WTC11 (cell line): ENCODE measurements at regions not wholly inside any gene's neighbourhood (a gene's known extent, or its start where the extent isn't known, plus 50 kb on each side); places are given as distances from the start of the nearest gene placed in this dataset.

Source experiments
- CREM ChIP-seq: sonication (generic); formaldehyde crosslinking; IDR thresholded peaks from 2 replicates; pipeline ENCODE4 v1.8.1; 2022; ENCODE audit warnings: mild to moderate bottlenecking, missing genetic modification reagents, moderate library complexity
- CTCF ChIP-seq: fragments of 200-600 bp; IDR thresholded peaks from 2 replicates; pipeline ENCODE4 v1.8.0; 2022; ENCODE audit warnings: antibody characterized with exemption
- JUN ChIP-seq: sonication (generic); formaldehyde crosslinking; IDR thresholded peaks from 2 replicates; pipeline ENCODE4 v1.8.0; 2023; ENCODE audit warnings: mild to moderate bottlenecking, missing genetic modification reagents
- ZNF281 ChIP-seq: sonication (generic); formaldehyde crosslinking; IDR thresholded peaks from 2 replicates; pipeline ENCODE4 v1.8.0; 2023; ENCODE audit warnings: mild to moderate bottlenecking, missing genetic modification reagents
- ZNF416 ChIP-seq: fragments of 250-450 bp; sonication (Bioruptor Pico); IDR thresholded peaks from 2 replicates; pipeline ENCODE4 v1.9.0; 2021; ENCODE audit warnings: mild to moderate bottlenecking, inconsistent platforms
- TF ChIP-seq, protein P1 (sequence below): sonication (generic); formaldehyde crosslinking; conservative IDR thresholded peaks from 2 replicates; pipeline ENCODE4 v1.8.1; 2022; ENCODE audit warnings: mild to moderate bottlenecking, missing genetic modification reagents
- TF ChIP-seq, protein P2 (sequence below): sonication (generic); formaldehyde crosslinking; IDR thresholded peaks from 2 replicates; pipeline ENCODE4 v1.8.1; 2023; ENCODE audit warnings: mild to moderate bottlenecking, missing genetic modification reagents, borderline replicate concordance

- TF ChIP-seq CTCF (no peak), ZNF416 (no peak), JUN (no peak), CREM (CRISPR knock-in tag) (no peak), ZNF281 (no peak)
- TF ChIP-seq, protein P1, sequence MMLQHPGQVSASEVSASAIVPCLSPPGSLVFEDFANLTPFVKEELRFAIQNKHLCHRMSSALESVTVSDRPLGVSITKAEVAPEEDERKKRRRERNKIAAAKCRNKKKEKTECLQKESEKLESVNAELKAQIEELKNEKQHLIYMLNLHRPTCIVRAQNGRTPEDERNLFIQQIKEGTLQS, result no peak
- TF ChIP-seq, protein P2, sequence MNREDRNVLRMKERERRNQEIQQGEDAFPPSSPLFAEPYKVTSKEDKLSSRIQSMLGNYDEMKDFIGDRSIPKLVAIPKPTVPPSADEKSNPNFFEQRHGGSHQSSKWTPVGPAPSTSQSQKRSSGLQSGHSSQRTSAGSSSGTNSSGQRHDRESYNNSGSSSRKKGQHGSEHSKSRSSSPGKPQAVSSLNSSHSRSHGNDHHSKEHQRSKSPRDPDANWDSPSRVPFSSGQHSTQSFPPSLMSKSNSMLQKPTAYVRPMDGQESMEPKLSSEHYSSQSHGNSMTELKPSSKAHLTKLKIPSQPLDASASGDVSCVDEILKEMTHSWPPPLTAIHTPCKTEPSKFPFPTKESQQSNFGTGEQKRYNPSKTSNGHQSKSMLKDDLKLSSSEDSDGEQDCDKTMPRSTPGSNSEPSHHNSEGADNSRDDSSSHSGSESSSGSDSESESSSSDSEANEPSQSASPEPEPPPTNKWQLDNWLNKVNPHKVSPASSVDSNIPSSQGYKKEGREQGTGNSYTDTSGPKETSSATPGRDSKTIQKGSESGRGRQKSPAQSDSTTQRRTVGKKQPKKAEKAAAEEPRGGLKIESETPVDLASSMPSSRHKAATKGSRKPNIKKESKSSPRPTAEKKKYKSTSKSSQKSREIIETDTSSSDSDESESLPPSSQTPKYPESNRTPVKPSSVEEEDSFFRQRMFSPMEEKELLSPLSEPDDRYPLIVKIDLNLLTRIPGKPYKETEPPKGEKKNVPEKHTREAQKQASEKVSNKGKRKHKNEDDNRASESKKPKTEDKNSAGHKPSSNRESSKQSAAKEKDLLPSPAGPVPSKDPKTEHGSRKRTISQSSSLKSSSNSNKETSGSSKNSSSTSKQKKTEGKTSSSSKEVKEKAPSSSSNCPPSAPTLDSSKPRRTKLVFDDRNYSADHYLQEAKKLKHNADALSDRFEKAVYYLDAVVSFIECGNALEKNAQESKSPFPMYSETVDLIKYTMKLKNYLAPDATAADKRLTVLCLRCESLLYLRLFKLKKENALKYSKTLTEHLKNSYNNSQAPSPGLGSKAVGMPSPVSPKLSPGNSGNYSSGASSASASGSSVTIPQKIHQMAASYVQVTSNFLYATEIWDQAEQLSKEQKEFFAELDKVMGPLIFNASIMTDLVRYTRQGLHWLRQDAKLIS, result no peak
These were observed 295.0 kb upstream of the ATP10A start for GRCh38 chr15:26158176-26158575.
